ENCODE measurements at regions not wholly inside any gene's neighbourhood (a gene's known extent, or its start where the extent isn't known, plus 50 kb on each side); places are given as distances from the start of the nearest gene placed in this dataset.

GRCh38 chr18:44467718-44468117 is 213.0 kb upstream of the SETBP1 start:
- Histone ChIP-seq H3K9me2 (ENCODE audit: insufficient read depth) (no peaks in the 10 kb centered on the region), H3K27me3 (replicated peaks; ENCODE audit: insufficient read depth) (0 out of 2 replicates have a peak, but pooled peaks cover 7% of the 10 kb centered on the region), H4K20me1 (ENCODE audit: insufficient read depth) (no peaks in the 10 kb centered on the region), H3K27ac (no peak overlapping the region), H3K9me3 (ENCODE audit: low read depth) (no peaks in the 10 kb centered on the region), H3F3A (ENCODE audit: insufficient read depth) (no peaks in the 10 kb centered on the region), H3K4me1 (ENCODE audit: insufficient read depth) (peaks cover 9% of the 10 kb centered on the region), H3K9ac (no peak overlapping the region), H2AFZ (no peak overlapping the region), H3K79me2 (ENCODE audit: insufficient read depth) (no peaks in the 10 kb centered on the region), H3K4me2 (ENCODE audit: unreplicated experiment) (no peak overlapping the region), H3K4me3 (no peak overlapping the region), H3K36me3 (ENCODE audit: low read depth) (no peaks in the 10 kb centered on the region)
- no peak for DNase-seq
- WGBS, 2 experiments (ENCODE audit: low coverage in 1 of 2, low lambda C conversion rate in 2 of 2, missing lambda C conversion rate in 2 of 2), result 49% methylated on average over 2 of the region's 2 CpGs
- in situ Hi-C loops (cut with MboI), result no loop called here
- TF ChIP-seq EZH2 (IDR thresholded peaks at IDR 0.05; ENCODE audit: insufficient read depth, poor library complexity, severe bottlenecking), result no peak

DNA sequence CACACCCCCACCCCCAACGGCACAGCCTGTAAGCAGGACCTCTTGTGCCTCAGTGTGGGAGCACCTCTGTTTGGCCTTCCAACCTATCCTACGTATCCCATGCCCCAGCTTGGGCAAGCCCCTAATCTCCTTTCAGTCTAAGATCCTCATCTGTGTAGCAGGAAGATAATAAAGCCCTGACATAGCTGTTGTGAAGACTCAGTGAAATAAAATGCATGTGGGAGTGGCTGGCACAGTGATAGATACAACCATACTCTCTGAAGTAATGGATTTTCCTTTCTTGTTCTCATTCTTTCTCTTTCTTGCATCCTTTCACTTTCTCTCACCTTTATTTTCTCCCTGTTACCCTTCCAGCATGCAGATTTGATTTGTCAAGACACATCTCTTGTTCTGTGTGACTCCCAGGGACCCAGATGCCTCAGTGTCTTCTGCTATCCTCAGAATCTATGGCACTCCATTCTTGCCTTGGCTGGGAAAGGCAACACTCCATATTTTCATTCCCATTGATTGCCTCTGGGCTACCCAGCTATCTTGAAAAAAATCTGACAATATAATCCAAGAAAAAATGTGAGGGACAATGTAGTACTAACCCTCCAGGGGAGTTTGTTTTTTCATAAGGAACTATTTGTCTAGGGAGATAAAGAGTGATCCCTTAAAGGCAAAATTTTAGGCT is 207.2 kb upstream of the SETBP1 start:
- DNase-seq, result peak; percentile 10
- Histone ChIP-seq H3F3A (ENCODE audit: insufficient read depth) (no peaks in the 10 kb centered on the region), H4K20me1 (ENCODE audit: insufficient read depth) (no peaks in the 10 kb centered on the region), H3K9me2 (ENCODE audit: insufficient read depth) (no peaks in the 10 kb centered on the region), H3K4me3 (no peak overlapping the region), H3K4me1 (ENCODE audit: insufficient read depth) (peaks cover 3% of the 10 kb centered on the region; the same call in 1 of the 2 replicates), H3K9ac (no peak overlapping the region), H3K9me3 (ENCODE audit: low read depth) (no peaks in the 10 kb centered on the region), H3K4me2 (ENCODE audit: unreplicated experiment) (no peak overlapping the region), H3K27me3 (replicated peaks; ENCODE audit: insufficient read depth) (0 out of 2 replicates have a peak, but pooled peaks cover 7% of the 10 kb centered on the region), H3K36me3 (ENCODE audit: low read depth) (no peaks in the 10 kb centered on the region), H3K27ac (no peak overlapping the region), H3K79me2 (ENCODE audit: insufficient read depth) (no peaks in the 10 kb centered on the region), H2AFZ (no peak overlapping the region)
- 50 to 68% methylated on average over 2 of the region's 2 CpGs for WGBS, 2 experiments (ENCODE audit: low coverage in 1 of 2, low lambda C conversion rate in 2 of 2, missing lambda C conversion rate in 2 of 2)
- no peak for TF ChIP-seq EZH2phosphoT487 (IDR thresholded peaks at IDR 0.05; ENCODE audit: insufficient read depth, low read depth)
- no peak for TF ChIP-seq EZH2 (IDR thresholded peaks at IDR 0.05; ENCODE audit: insufficient read depth, poor library complexity, severe bottlenecking)
- in situ Hi-C loops (cut with MboI), result no loop called here

GRCh38 chr18:44474067-44474411 is 206.6 kb upstream of the SETBP1 start:
- no peaks in the 10 kb centered on the region for H3K9me3 ChIP-seq (ENCODE audit: low read depth)
- in situ Hi-C loops (cut with MboI), result no loop called here
- WGBS, 2 experiments (ENCODE audit: low coverage in 1 of 2, low lambda C conversion rate in 2 of 2, missing lambda C conversion rate in 2 of 2), result 57 to 62% methylated on average over 3 of the region's 3 CpGs
- H3K4me1 ChIP-seq (ENCODE audit: insufficient read depth), result peaks cover 3% of the 10 kb centered on the region; the same call in 1 of the 2 replicates
- H3K4me3 ChIP-seq, result no peak overlapping the region
- no peak overlapping the region for H3K27ac ChIP-seq
- no peaks in the 10 kb centered on the region for H3F3A ChIP-seq (ENCODE audit: insufficient read depth)
- DNase-seq, result no peak
- H3K9me2 ChIP-seq (ENCODE audit: insufficient read depth), result no peaks in the 10 kb centered on the region
- no peak overlapping the region for H2AFZ ChIP-seq
- no peaks in the 10 kb centered on the region for H3K79me2 ChIP-seq (ENCODE audit: insufficient read depth)
- no peaks in the 10 kb centered on the region for H3K36me3 ChIP-seq (ENCODE audit: low read depth)
- 0 out of 2 replicates have a peak, but pooled peaks cover 7% of the 10 kb centered on the region for H3K27me3 ChIP-seq (replicated peaks; ENCODE audit: insufficient read depth)
- no peak for TF ChIP-seq EZH2 (IDR thresholded peaks at IDR 0.05; ENCODE audit: insufficient read depth, poor library complexity, severe bottlenecking)
- no peak for TF ChIP-seq EZH2phosphoT487 (IDR thresholded peaks at IDR 0.05; ENCODE audit: insufficient read depth, low read depth)
- H4K20me1 ChIP-seq (ENCODE audit: insufficient read depth), result no peaks in the 10 kb centered on the region
- H3K4me2 ChIP-seq (ENCODE audit: unreplicated experiment), result no peak overlapping the region
- H3K9ac ChIP-seq, result no peak overlapping the region

- no peaks in the 10 kb centered on the region for H3K9me3 ChIP-seq (ENCODE audit: low read depth)
- DNase-seq, result peak; percentile 35
- peaks cover 3% of the 10 kb centered on the region; the same call in 1 of the 2 replicates for H3K4me1 ChIP-seq (ENCODE audit: insufficient read depth)
- TF ChIP-seq EZH2 (IDR thresholded peaks at IDR 0.05; ENCODE audit: insufficient read depth, poor library complexity, severe bottlenecking), result no peak
- TF ChIP-seq EZH2phosphoT487 (IDR thresholded peaks at IDR 0.05; ENCODE audit: insufficient read depth, low read depth), result no peak
- H3F3A ChIP-seq (ENCODE audit: insufficient read depth), result no peaks in the 10 kb centered on the region
- no peaks in the 10 kb centered on the region for H3K9me2 ChIP-seq (ENCODE audit: insufficient read depth)
- no peaks in the 10 kb centered on the region for H4K20me1 ChIP-seq (ENCODE audit: insufficient read depth)
- no peak overlapping the region for H3K4me2 ChIP-seq (ENCODE audit: unreplicated experiment)
- 0 out of 2 replicates have a peak, but pooled peaks cover 7% of the 10 kb centered on the region for H3K27me3 ChIP-seq (replicated peaks; ENCODE audit: insufficient read depth)
- H3K79me2 ChIP-seq (ENCODE audit: insufficient read depth), result no peaks in the 10 kb centered on the region
- no peaks in the 10 kb centered on the region for H3K36me3 ChIP-seq (ENCODE audit: low read depth)
- no peak overlapping the region for H3K27ac ChIP-seq
- no peak overlapping the region for H3K4me3 ChIP-seq
- no peak overlapping the region for H2AFZ ChIP-seq
- in situ Hi-C loops (cut with MboI), result no loop called here
- H3K9ac ChIP-seq, result no peak overlapping the region
Measured at GRCh38 chr18:44474591-44474990, 206.1 kb upstream of the SETBP1 start.

GRCh38 chr18:44482761-44483160 is 197.9 kb upstream of the SETBP1 start:
- no peaks in the 10 kb centered on the region for H3K9me2 ChIP-seq (ENCODE audit: insufficient read depth)

More at GRCh38 chr18:44482761-44483160, 197.9 kb upstream of the SETBP1 start:
- in situ Hi-C loops (cut with MboI), result no loop called here
- no peaks in the 10 kb centered on the region for H3K4me1 ChIP-seq (ENCODE audit: insufficient read depth)
- H3K9me3 ChIP-seq (ENCODE audit: low read depth), result no peaks in the 10 kb centered on the region
- no peaks in the 10 kb centered on the region for H3K79me2 ChIP-seq (ENCODE audit: insufficient read depth)
- DNase-seq, result no peak
- 19 to 24% methylated on average over 4 of the region's 4 CpGs for WGBS, 2 experiments (ENCODE audit: low coverage in 1 of 2, low lambda C conversion rate in 2 of 2, missing lambda C conversion rate in 2 of 2)
- no peaks in the 10 kb centered on the region for H3K36me3 ChIP-seq (ENCODE audit: low read depth)
- no peak overlapping the region for H3K4me3 ChIP-seq
- TF ChIP-seq EZH2phosphoT487 (IDR thresholded peaks at IDR 0.05; ENCODE audit: insufficient read depth, low read depth) (no peak), EZH2 (IDR thresholded peaks at IDR 0.05; ENCODE audit: insufficient read depth, poor library complexity, severe bottlenecking) (no peak)
- H2AFZ ChIP-seq, result no peak overlapping the region
- no peaks in the 10 kb centered on the region for H4K20me1 ChIP-seq (ENCODE audit: insufficient read depth)
- no peak overlapping the region for H3K9ac ChIP-seq
- H3K27me3 ChIP-seq (replicated peaks; ENCODE audit: insufficient read depth), result no peaks in the 10 kb centered on the region
- no peak overlapping the region for H3K4me2 ChIP-seq (ENCODE audit: unreplicated experiment)
- H3K27ac ChIP-seq, result no peak overlapping the region
- H3F3A ChIP-seq (ENCODE audit: insufficient read depth), result no peaks in the 10 kb centered on the region
